ENCODE measurements at regions not wholly inside any gene's neighbourhood (a gene's known extent, or its start where the extent isn't known, plus 50 kb on each side); places are given as distances from the start of the nearest gene placed in this dataset.

DNA sequence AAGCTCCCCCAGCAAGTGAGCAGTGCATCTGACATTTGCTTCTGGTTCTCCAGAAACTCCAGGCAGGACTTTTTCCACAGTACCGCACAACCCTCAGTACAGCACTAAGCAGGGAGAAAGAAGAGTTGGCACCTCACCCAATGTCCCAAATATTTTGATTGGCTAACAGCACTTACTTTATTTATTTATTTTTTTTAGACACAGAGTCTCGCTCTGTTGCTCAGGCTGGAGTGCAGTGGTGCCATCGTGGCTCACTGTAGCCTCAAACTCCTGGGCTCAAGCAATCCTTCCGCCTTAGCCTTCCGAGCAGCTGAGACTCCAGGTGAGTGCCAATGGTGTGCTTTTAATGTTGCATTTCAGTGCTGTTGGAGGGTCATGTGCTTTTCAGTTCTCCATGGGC is 200.3 kb upstream of the ZMIZ1 start:
- no peak for DNase-seq

DNA sequence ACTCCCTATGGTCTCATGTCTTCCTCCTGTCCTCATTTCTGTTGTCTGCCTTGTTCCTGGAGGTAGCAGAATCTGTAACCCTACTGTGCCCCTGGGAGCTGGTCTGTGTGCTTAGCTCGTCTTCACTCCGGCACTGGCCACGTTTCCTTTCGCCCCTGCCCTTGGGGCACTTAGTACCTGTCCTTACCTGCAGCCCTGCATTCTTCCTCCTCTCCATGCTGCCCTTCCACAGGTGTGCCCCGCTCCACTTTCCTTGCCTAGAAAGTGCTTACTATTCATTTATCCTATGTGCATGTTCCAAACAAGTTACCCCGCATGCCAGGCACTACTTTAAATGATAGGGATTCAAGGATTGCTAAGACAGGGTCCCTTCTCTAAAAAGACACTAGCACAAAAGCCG is 199.9 kb upstream of the ZMIZ1 start:
- DNase-seq = no peak

DNA sequence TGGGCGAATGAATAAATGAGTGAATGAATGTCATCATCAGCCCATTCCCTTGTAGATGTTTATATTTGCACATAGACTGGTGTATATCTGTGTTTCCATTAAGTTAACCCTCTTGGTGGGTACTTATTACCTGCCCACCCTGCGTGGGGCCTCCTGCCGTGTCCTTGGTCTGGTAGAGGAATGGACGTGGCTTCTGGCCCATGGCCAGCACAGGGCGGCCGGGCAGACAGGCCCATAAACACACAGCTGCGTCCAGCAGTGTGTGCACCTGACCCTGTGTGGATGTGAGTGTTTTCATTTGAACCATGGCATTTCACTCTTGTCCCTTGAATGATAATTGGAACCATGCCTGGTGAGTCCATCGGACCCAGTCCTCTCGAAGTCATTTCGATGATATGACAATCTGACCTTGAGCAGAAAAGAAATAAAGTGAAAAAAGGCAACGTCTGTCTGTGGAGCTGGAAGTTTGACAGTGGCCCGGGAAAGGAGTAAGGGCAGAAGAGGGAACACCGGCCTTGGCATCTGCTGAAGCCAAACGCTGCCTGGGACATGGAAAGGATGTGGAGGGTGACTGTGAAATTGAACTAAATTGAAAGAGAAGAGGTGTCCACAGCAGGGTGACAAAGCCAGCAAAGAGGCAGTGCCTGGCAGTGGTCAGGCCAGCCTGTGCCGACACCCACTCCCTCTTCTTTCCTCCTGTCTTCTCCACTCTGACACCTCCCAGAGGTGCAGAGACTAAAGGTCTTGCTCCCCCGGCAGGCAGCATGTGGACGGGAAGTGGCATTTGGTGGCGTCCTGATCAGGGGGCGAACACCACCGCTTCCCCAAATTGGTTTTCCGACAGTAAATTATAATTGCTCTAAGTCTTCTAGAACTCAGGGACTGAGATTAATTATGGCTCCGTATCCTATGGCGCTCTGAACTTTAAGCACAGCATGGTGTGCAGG is 199.0 kb upstream of the ZMIZ1 start:
- no peak for DNase-seq

DNA sequence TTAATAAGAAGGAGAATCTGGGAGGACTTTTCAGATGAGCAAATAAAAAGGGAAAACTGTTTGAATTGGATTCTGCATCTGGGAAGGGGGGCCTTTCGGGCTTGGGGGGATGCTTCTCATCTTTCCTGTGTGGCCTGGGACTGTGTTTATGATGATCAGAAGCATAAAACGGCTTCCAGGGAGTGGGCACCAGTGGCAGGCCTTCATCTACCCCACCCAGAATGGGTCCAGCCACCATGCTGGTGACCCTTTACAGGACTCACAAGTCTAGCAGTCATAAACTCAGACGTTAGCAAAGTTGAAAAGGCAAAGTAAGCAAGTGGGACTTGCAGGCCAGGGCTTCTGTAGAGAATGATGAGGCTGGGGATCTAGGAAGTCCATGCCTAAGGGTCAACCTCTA is 198.3 kb upstream of the ZMIZ1 start:
- no peak for DNase-seq

DNA sequence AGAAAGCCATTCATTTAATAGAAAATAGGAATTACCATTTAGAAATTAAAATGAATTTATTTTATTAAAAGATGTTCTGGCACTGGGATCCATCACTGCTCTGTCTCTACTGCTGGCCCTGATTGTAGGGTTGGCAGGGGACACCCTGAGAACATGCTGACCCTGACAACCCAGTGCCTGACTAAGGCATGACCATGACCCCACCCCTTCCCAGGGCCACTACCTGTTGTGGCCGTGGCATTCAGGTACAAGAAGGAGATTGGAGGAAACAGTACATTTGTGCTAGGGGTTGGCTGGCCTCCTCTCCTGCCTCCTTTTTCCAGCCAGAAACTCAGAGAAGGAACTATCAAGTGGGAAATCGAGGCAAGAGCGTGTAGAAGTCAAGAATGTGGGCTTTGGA is 197.0 kb upstream of the ZMIZ1 start:
- DNase-seq = no peak

DNA sequence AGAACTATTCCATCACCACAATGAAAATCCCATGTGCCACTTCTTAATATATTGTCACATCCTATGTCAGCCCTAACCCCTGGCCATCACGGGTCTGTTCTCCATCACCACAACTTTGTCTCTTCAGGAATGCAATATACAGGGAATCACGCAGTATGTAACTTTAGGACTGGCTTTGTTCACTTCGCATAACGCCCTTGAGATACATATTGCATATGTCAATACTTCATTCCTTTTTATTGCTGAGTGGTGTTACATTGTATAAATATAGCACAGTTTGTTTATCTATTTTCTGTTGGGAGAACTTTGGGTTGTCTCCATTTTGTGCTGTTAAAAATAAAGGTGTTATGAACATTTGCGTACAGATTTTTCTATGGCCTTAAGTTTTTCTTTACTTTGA is 195.4 kb upstream of the ZMIZ1 start:
- no peak for DNase-seq

DNA sequence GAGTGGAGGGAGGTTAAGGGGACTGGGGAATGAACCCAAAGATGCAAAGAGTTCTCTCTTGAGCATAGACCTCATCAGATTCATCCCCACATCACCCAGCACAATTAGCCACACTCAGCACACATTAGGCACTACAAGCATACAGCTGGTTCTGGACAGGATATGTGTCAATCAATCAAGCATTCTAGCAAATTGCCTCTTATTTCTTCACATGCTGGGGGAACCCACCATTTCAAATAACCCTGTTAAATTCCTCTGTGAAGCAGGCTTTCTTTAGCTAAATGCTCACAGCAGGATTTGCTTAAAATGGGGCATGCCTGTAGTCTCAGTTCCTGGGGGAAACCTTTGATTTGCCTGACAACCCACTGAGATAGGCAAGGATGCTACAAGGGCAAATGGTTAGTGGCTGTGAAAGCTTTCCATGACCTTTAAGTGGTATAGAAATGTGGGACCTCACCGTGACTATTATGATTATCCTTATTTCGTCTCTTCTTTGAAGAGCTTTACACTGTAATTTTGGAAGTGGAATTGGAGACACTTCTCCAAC is 193.4 kb upstream of the ZMIZ1 start:
- DNase-seq = no peak

DNA sequence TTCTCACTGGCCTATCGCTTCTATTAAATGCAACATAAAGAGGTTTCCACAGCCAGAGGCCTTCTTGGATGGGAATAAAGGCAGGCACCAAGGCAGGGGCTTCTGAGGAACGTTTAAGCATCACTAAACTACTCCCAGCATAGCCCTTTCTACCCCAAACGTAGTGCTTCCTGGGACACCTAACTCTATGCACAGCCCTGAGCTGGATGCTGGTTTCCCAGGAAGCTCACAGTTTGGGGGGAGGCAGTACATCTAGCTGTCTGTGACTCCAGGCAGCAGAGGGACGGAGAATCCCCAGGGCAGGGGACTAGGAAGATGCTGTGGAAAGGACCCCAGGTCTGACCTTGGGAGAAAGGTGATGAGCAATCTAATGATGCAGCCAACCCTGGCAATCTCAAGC is 192.8 kb upstream of the ZMIZ1 start:
- no peak for DNase-seq

DNA sequence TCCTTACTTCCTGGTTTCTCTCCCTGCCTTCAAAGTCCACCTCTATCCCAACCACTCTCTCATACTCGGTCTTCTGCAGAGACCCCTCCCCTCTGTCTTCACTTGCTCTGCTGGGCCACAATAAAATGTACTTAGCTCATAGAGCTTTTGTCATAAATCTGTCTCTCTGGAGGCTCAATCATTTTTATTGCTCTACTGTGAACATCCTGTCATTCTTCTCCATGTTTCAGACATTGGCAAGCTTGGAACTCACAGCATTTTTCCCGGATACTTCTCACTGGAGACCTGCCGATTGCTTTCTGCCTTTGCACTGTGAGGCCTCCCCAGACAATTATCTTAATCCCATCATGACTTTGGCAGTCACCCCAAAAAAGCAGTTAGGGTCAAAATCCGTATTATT is 192.3 kb upstream of the ZMIZ1 start:
- no peak for DNase-seq

DNA sequence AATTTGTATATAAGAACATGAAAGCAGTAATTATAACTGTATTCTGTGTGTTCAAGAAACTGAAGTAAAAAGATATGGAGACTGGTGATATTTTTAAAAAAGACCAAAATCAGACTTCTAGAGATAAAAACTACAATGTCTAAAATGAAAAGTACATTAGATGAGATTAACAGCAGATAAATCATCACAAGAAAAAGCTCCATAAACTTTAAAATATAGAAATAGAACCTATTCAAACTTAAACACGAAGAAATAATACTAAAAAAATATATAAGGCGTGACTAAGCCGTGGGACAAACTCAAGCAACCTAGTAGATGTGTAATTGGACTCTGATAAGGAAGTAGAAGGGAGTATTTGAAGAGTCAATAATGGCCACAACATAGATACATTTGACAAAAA is 189.1 kb upstream of the ZMIZ1 start:
- DNase-seq = no peak

DNA sequence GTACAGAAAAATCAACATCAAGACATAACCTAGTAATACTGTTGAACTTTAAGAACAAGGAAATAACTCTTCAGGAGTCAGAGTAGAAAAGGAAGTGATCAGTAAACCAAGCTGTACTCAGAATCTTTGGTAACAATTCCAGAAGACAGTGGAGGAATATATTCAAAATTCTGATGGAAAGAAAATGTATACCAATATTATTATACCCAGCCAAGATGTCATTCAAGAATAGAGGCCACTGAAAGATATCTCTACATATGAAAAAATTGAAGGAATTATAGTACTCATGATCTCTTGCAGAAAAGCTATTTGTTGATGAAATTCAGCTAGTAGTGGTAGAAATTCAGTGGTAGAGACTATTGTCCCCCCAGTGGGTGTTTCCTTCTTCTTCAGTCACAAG is 182.6 kb upstream of the ZMIZ1 start:
- DNase-seq = no peak

DNA sequence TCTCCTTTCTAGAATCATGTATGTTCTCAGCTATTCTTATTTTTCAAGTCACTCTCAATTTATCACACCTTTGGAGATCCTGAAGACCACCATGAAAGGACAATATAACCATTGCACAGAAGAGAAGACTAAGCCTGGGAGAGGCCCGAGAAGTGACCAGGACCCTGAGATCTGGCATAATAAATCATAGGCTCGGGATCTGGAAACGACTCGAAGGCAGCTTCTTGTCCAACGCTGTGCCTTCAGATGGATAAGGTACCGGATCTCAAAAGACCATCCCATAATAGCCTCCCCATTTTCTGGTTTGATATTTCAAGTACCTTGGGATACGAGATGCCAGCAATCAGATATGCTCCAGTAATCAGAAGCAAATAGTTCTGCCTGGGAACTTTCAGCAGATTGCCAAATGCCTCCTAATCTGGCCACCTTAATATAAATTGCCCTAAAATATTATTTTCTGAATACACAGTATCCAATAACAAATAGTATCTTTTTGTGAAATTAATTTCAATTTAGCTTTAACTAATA is 179.2 kb upstream of the ZMIZ1 start:
- DNase-seq = no peak

DNA sequence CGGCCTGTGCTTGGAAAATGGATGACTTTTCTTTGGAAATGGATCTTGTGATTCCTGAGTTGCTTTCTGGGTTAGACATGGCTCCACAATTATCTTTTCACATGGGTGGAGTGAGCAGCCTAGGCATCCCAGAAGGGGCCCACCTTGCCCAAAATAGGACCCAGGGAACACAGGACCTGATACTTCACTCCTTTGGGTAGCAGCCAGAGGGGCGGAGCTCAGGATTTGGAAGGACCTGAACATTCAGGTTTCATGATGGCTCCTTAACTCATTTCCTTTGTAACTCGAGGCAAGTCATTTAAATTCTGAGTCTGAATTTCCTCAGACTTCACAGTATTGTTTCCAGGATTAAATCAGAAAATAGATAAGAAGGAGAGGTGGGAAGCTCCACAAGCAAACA is 178.3 kb upstream of the ZMIZ1 start:
- DNase-seq = no peak

DNA sequence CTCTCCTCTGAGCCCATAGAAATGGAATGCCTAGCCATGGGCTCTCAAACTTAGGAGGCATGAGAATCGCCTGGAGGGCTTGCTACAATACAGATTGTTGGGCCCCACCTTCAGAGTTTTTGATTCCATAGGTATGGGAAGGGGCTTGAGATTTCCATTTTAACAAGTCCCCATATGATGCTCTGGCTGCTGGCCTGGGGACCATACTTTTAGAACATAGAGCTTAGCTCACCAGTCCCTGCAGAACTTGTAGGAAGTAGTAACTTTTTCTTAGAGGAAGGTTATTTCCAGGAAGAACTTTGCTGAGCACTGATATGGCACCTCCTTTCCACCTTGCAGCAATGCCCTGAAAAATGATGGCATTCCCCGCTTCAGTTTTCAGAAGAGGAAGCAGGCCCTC is 177.0 kb upstream of the ZMIZ1 start:
- DNase-seq = no peak

DNA sequence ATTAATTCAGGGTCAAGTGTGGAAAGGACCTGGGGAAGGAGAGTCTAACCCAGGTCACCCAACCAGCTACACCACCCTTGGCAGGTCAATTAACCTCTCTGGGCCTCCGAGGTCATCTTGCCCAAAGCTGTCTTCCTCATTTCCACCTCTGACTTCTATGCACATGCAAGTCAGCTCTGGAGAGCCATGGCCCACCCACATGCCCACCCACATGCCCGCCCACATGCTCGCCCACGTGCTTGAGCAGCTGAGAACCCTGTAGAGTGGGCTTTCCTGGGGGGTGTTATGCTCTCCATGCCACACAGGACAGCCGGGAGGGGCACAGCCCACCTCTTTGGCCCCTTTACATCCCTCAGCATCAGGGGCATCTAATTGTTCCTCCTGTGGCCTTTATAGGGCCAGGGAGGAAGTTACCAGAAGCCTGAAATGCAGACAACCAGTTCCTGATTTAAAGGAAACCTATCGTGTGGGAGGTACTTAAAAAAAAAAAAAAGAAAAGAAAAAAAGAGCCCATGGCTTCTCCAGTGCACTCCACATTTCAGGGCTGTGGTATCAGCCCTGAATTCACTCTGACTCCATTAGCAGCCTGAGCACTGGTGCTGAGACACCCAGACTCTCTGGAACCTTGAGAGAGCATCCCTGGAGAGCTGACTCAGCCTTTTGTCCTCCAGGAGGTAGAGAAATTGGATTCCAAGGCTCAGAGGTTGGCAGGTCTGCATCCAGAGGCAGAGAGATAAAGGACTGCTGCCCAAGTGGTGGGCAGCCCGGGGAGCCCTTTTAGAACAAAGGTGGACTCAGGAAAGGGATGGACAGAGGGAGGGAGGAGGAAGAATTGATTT is 176.2 kb upstream of the ZMIZ1 start:
- peak; percentile 21 for DNase-seq

DNA sequence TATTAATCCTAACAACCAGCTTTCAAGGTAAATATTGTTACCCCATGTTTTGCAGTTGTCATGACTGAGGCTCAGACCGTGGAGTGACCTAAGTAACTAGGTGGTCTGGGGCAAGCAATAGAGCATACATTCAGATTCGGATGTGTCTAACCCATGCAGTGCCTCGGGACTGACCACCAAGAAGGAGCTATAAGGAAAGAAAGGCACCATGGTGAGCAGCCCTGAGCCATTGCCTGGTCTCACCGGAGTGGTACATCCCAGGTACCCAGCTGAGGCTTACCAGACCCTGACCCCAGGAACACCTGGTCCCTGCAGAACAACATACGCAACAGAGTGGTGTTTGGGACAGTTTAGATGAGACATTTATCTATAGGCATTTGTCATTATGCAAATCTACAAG is 175.5 kb upstream of the ZMIZ1 start:
- DNase-seq = no peak

DNA sequence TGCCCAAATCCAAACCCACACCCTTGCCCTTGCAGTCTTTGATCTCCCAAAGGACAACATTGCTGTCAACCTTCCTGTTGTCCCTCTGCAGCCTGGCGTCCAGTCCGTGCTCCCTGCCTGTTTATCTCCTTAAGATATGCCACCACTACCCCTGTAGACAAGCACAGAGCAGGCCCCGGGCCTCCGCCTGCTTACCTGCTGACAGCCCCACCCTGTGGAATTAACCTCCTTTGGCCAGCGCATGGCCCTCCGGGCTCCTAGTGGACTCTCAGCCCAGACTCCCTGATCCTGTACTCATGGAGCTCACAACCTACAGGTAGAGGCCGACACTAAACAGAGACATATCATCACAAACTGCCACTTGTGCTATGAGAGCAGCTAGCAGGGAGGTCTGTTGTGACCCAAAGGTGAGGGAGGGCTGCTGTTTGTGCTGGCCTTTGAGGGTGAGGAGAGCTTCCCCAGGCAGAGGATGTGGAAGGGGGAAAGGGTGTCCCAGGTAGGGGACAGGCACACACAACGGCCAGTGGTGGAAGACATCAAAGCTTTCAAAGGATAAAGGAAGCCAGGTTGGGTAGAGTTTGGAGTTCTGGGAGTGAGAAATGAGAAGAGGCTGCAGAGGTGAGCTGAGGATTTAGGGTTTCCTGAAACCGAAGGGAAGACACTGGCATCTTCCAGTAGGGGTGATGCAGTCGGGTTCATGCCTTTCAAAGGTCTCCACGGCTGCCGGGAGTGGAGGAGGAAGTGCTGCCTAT is 174.5 kb upstream of the ZMIZ1 start:
- DNase-seq = no peak

DNA sequence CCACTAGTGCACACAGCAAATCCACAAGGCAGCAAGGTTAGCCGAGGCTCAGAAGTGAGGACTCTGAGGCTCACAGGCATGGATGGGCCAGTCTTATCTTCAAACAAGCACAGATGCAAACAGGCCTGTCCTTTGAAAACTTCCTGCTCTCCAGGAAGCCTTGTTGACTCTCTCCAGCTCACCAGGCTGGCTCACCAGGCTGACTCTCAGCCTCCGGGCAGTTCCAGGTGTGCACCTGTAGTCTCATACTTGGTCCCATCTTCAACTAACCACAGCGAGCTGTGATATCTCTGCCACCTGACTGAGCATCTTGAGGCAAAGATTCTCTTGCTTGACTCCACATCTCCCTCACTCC is 173.9 kb upstream of the ZMIZ1 start:
- no peak for DNase-seq

DNA sequence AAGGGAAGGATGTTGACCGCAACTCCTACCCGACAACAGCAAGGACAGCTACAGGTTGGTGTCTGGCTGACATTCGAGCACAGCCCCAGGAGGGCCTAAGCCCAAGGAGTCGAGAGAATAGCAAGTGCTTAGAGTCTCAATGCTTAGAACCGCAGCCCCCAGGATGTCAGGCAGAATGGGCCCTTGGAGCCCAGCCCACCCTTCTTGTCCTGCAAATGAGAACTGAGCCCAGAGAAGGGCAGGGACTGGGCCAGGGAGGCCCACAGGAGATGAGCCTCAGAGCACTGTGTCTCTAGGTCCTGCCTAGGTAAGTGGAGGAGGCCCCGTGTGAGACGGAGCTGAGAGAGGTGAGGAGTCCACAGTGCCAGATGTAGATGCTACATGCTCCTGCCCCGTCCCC is 173.3 kb upstream of the ZMIZ1 start:
- no peak for DNase-seq

DNA sequence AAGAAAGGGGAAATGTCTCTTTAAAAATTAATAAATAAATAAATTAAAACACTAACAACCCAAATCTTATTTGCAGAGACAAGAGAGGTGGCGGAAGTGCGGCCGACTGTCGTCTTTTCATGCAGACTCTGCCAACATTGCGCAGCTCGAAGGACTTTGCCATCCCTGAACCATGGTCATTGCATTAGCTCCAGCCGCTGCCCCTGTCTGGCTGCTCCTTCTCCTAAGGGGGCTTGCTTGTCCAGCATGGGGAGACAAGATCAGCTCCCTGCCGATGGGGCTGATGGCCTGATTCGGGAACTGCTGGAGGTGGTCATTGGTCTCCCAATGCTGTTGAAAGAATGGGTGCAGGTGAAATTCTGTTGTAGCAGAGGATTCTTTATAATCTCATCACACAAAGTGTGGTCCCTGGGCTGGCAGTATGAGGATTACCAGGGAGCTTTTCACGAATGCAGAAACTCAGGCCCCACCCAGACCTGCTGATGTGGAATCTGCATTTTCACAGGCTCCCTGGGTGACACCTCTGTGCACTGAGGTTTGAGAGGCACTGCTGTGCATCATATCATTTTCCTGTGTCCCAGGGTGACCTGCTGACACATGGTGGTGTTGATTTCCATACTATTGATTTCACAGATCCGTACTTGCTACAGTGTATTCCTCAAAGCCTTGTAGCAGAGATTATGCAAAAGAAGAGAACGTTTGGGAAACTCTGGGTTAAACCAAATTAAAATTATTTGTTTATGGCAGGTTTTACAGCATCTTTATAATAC is 172.4 kb upstream of the ZMIZ1 start:
- no peak for DNase-seq

DNA sequence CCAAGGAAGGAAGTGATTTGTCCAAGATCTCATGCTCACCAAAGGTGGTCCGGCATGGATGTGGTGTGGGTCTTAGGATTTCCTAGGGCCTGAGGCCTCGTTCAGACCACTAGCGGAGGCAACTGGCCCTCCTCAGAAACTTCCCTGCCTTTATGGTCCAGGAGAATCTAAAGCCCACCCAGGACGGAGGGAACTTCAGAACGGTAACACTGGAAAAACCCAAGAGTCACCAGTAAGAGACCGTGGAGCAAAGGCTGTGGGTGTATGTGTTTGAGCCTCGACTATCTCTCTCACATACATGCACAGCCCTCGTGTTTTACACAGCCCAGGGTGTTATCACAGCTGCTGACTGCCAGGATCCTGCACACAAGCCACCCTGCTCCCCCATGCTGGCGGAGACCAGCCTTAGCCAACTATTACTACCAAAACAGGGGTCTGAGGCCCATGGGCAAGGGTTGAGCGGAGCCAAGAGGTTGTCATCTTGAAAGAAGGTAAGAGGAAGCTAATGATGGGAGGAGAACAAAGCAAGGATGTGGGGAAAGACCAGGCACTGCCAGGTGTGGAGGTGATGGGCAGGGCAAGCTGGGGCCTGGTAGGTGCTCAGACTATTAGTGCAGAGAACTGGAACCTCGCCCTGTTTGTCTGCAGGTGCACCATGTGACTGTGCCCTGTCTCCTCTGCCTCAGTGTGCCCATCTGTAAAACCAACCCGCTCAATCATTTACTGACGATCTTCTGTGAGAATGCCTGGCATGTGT is 170.2 kb upstream of the ZMIZ1 start:
- no peak for DNase-seq
